ENCODE measurements at regions not wholly inside any gene's neighbourhood (a gene's known extent, or its start where the extent isn't known, plus 50 kb on each side); places are given as distances from the start of the nearest gene placed in this dataset.

DNA sequence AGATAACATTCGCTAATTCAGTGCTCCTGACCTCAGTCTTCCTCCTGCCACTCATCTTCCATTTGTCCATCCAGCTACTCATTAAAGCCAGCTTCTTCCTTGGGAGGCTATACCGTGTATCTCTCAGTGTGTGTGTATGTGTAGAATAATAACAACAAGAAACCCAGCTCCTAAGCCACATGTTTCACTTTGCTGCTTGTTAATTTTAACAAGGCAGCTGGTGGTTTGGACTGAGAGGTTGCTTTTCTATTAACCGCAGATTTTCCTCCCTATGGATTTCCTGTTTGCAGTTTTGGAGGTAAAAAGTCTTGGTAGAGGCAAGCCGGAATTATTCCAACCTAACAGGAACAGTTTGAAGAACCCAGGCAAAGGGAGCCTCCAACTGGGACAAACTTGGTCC is 165.0 kb downstream of the ADAMTS15 start:
- no peak for DNase-seq (ENCODE audit: low spot score in 2 of 2)
- TF ChIP-seq, protein P1, sequence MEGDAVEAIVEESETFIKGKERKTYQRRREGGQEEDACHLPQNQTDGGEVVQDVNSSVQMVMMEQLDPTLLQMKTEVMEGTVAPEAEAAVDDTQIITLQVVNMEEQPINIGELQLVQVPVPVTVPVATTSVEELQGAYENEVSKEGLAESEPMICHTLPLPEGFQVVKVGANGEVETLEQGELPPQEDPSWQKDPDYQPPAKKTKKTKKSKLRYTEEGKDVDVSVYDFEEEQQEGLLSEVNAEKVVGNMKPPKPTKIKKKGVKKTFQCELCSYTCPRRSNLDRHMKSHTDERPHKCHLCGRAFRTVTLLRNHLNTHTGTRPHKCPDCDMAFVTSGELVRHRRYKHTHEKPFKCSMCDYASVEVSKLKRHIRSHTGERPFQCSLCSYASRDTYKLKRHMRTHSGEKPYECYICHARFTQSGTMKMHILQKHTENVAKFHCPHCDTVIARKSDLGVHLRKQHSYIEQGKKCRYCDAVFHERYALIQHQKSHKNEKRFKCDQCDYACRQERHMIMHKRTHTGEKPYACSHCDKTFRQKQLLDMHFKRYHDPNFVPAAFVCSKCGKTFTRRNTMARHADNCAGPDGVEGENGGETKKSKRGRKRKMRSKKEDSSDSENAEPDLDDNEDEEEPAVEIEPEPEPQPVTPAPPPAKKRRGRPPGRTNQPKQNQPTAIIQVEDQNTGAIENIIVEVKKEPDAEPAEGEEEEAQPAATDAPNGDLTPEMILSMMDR (IDR thresholded peaks at IDR 0.05) = no peak
- TF ChIP-seq POLR2A (IDR thresholded peaks at IDR 0.05) = no peak
- intact Hi-C loops (cut with DNase I; ENCODE audit: low total_unique reads) = no loop called here
- no peak overlapping the region for H3K4me3 ChIP-seq (ENCODE audit: low read depth, poor library complexity, severe bottlenecking)
- 85% methylated on average over 4 of the region's 4 CpGs for WGBS, 2 donors

DNA sequence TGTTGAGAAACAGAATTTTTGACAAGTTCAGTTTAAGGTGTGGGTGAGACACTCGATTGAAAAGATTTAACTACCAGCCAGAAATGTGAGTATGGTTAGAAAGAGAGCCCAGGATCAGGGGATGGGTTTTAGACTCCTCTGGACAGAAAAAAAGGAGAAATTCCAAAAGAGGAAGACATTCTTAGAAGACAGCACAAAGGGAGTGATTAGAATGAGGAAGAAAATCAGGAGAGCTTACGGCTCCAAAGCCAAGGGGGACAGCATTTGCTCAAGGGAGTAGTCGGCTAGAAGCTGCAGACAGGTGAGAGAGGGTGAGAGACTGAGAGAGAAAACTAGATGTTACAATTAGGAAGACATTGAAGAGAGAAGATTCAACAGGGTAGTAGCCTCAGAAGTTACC is 166.1 kb downstream of the ADAMTS15 start:
- intact Hi-C loops (cut with DNase I; ENCODE audit: low total_unique reads) = no loop called here
- no peak for TF ChIP-seq POLR2A (IDR thresholded peaks at IDR 0.05)
- TF ChIP-seq, protein P1 (IDR thresholded peaks at IDR 0.05) = no peak
- DNase-seq (ENCODE audit: low spot score in 2 of 2) = peak in 1 of 2 donors; percentile 26
- no peak overlapping the region for H3K4me3 ChIP-seq (ENCODE audit: low read depth, poor library complexity, severe bottlenecking)
- 65 to 77% methylated on average over 3 of the region's 3 CpGs for WGBS, 2 donors

DNA sequence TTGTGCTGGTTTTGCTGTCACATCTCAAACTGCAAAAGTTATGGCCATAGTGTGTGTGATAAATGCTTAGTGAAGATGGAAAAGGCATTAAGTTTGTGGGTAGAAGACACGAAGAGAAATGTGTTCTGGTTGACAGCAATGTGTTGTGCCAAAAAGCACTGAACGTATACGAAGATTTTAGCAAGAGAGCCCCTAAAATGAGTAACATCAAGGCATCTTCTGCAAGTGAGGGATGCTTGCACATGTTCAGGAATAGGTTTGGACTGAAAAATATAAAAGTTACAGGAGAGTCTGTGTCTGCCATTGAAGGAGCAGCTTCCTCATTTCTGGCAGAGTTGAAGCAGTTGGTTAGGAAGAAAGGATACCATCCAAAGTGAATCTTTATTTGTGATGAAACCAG is 167.1 kb downstream of the ADAMTS15 start:
- TF ChIP-seq, protein P1 (IDR thresholded peaks at IDR 0.05) = no peak
- TF ChIP-seq POLR2A (IDR thresholded peaks at IDR 0.05) = no peak
- intact Hi-C loops (cut with DNase I; ENCODE audit: low total_unique reads) = no loop called here
- no peak for DNase-seq (ENCODE audit: low spot score in 2 of 2)
- 68 to 72% methylated on average over 3 of the region's 3 CpGs for WGBS, 2 donors
- H3K4me3 ChIP-seq (ENCODE audit: low read depth, poor library complexity, severe bottlenecking) = no peak overlapping the region

DNA sequence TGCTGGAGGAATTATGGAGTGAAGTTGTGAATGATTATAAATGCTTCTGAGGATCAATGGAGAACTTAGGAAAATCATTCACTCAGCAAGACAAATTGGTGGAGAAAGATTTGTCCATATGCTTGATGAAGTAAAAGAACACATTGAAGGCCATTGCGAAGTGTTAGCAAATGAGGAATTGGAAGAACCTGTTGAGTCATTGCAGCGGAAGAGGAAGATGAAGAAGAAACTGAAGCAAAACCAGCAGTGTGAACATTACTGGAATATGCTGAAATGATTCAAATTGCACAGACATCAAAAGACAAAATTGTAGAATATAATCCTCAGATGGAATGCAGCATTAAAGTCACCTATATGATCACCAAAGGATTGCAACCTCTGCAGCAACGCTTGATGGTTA is 168.1 kb downstream of the ADAMTS15 start:
- no peak overlapping the region for H3K4me3 ChIP-seq (ENCODE audit: low read depth, poor library complexity, severe bottlenecking)
- WGBS, 2 donors = 88 to 91% methylated on average over 3 of the region's 3 CpGs
- intact Hi-C loops (cut with DNase I; ENCODE audit: low total_unique reads) = no loop called here
- no peak for DNase-seq (ENCODE audit: low spot score in 2 of 2)
- no peak for TF ChIP-seq POLR2A (IDR thresholded peaks at IDR 0.05)
- TF ChIP-seq, protein P1 (IDR thresholded peaks at IDR 0.05) = no peak

DNA sequence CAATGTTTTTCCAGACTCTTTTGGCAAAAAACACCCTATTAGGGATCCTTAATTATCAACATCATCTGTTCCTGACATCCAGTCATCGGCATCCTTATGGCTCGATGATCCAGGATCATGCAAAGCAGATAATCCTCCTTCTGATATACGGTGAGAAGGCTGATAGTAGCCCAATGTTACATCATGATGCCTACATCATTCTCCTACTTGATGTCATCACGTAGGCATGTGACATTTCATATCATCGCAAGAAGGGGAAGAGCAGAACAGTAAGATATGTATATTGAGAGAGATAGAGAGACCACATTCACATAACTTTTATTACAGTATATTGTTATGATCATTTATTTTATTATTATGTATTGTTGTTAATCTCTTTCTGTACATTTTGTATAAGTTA is 168.6 kb downstream of the ADAMTS15 start:
- WGBS, 2 donors = 84 to 91% methylated on average over 5 of the region's 5 CpGs
- intact Hi-C loops (cut with DNase I; ENCODE audit: low total_unique reads) = no loop called here
- no peak for TF ChIP-seq POLR2A (IDR thresholded peaks at IDR 0.05)
- TF ChIP-seq, protein P1 (IDR thresholded peaks at IDR 0.05) = no peak
- H3K4me3 ChIP-seq (ENCODE audit: low read depth, poor library complexity, severe bottlenecking) = no peak overlapping the region
- DNase-seq (ENCODE audit: low spot score in 2 of 2) = no peak

DNA sequence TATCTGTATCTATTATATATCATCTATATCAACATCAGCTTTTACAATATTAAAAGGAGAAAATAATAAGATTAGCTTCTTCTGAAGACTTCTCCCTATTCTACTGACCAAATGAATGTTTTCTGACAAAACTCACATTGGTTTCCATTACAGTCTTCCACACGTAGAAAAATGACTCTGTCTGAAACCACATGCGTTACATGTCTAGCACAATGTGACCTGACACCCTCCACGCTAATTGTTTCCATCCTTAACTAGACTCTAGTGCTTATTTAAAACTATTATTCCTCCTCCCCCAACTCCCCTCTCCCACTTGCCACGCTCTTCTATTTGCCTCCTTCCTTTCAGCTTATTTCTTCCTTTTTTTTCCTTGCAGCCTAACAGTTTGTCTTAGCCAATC is 172.1 kb downstream of the ADAMTS15 start:
- no peak overlapping the region for H3K4me3 ChIP-seq (ENCODE audit: low read depth, poor library complexity, severe bottlenecking)
- intact Hi-C loops (cut with DNase I; ENCODE audit: low total_unique reads) = no loop called here
- 82 to 83% methylated on average over 4 of the region's 4 CpGs for WGBS, 2 donors
- DNase-seq (ENCODE audit: low spot score in 2 of 2) = no peak
- TF ChIP-seq POLR2A (IDR thresholded peaks at IDR 0.05) = no peak
- TF ChIP-seq, protein P1 (IDR thresholded peaks at IDR 0.05) = no peak
